Fibroblast of lung (primary cell): ENCODE measurements at regions not wholly inside any gene's neighbourhood (a gene's known extent, or its start where the extent isn't known, plus 50 kb on each side); places are given as distances from the start of the nearest gene placed in this dataset.

Source experiments
- DNase-seq, 2 donors: peaks; one replicate each; pipeline versions ENCODE4 v3.0.0 to v3.0.0-alpha.2; 2010; ENCODE audit warnings: low read depth in 2 of 2
- H2AFZ ChIP-seq: 2 replicates; pipeline ENCODE4 v1.5.1; 2012; ENCODE audit warnings: low read length, control low read depth, inconsistent platforms
- H3K27ac ChIP-seq: 2 replicates; pipeline ENCODE4 v1.5.1; 2011; ENCODE audit warnings: low read length, control low read depth; ENCODE audit not compliant: insufficient read depth
- H3K27me3 ChIP-seq: 2 replicates; pipeline ENCODE4 v1.5.1; 2011; ENCODE audit warnings: mild to moderate bottlenecking, low read length; ENCODE audit not compliant: control insufficient read depth, insufficient read depth
- H3K36me3 ChIP-seq: 2 replicates; pipeline ENCODE4 v1.5.1; 2011; ENCODE audit warnings: low read length; ENCODE audit not compliant: control insufficient read depth, insufficient read depth
- H3K4me1 ChIP-seq: 2 replicates; pipeline ENCODE4 v1.5.1; 2011; ENCODE audit warnings: low read length; ENCODE audit not compliant: control insufficient read depth, insufficient read depth; ENCODE audit errors: extremely low read depth
- H3K4me2 ChIP-seq: 2 replicates; pipeline ENCODE4 v1.5.1; 2011; ENCODE audit warnings: low read length, control low read depth; ENCODE audit not compliant: insufficient read depth; ENCODE audit errors: extremely low read depth
- H3K4me3 ChIP-seq, 4 experiments: fragments of 200-600 bp in 1 of 4; sonication (generic) in 1 of 4; replicated peaks in 1 of 4; 2 replicates each; pipeline ENCODE4 v1.5.1; 2011 to 2016; ENCODE audit warnings: low read length in 4 of 4, low read depth in 3 of 4, mild to moderate bottlenecking in 3 of 4, control low read depth in 2 of 4, inconsistent platforms in 1 of 4, mixed read lengths in 1 of 4; ENCODE audit not compliant: insufficient read depth in 1 of 4; ENCODE audit errors: control extremely low read depth in 1 of 4
- H3K79me2 ChIP-seq: 2 replicates; pipeline ENCODE4 v1.5.1; 2012; ENCODE audit warnings: mild to moderate bottlenecking, low read length, inconsistent platforms; ENCODE audit not compliant: control insufficient read depth, insufficient read depth
- H3K9ac ChIP-seq: 2 replicates; pipeline ENCODE4 v1.5.1; 2011; ENCODE audit warnings: mild to moderate bottlenecking, low read length, control low read depth; ENCODE audit not compliant: insufficient read depth
- H3K9me3 ChIP-seq: 2 replicates; pipeline ENCODE4 v1.5.1; 2012; ENCODE audit warnings: low read depth, low read length; ENCODE audit not compliant: control insufficient read depth, insufficient read depth
- H4K20me1 ChIP-seq: 2 replicates; pipeline ENCODE4 v1.5.1; 2011; ENCODE audit warnings: low read length; ENCODE audit not compliant: control insufficient read depth, insufficient read depth; ENCODE audit errors: extremely low read depth
- CTCF ChIP-seq, 2 donors: IDR thresholded peaks in 1 of 2; conservative IDR thresholded peaks in 1 of 2; 1 replicate in 1 of 2; 2 replicates in 1 of 2; pipeline ENCODE4 v1.5.1; 2011 to 2012; ENCODE audit warnings: low read length in 2 of 2, control low read depth in 1 of 2, inconsistent platforms in 1 of 2, low read depth in 1 of 2, mild to moderate bottlenecking in 1 of 2
- EZH2 ChIP-seq: IDR thresholded peaks from 2 replicates; pipeline ENCODE4 v1.5.1; 2012; ENCODE audit warnings: low read length, control low read depth, mild to moderate bottlenecking; ENCODE audit errors: missing control alignments

- TF ChIP-seq EZH2 (no peak), CTCF (conservative IDR thresholded peaks at IDR 0.05 in 1 of 2, IDR thresholded peaks at IDR 0.05 in 1 of 2; ENCODE audit: low read depth in 1 of 2, low read length in 2 of 2) (no peak)
- Histone ChIP-seq H3K9me3 (no peaks in the 10 kb centered on the region), H3K9ac (no peak overlapping the region), H2AFZ (no peak overlapping the region), H4K20me1 (no peaks in the 10 kb centered on the region), H3K79me2 (no peaks in the 10 kb centered on the region), H3K4me2 (no peak overlapping the region), H3K27ac (no peak overlapping the region), H3K36me3 (no peaks in the 10 kb centered on the region), H3K4me1 (no peaks in the 10 kb centered on the region), H3K27me3 (no peaks in the 10 kb centered on the region), H3K4me3 (no peak overlapping the region)
- DNase-seq = no peak
Measured at GRCh38 chr6:85063611-85064010, 299.2 kb upstream of the TBX18 start.

GRCh38 chr6:85062884-85063283, 298.5 kb upstream of the TBX18 start:
- Histone ChIP-seq H3K9me3 (no peaks in the 10 kb centered on the region), H3K36me3 (no peaks in the 10 kb centered on the region), H3K4me2 (no peak overlapping the region), H3K79me2 (no peaks in the 10 kb centered on the region), H3K9ac (no peak overlapping the region), H3K27ac (no peak overlapping the region), H4K20me1 (no peaks in the 10 kb centered on the region), H3K27me3 (no peaks in the 10 kb centered on the region), H2AFZ (no peak overlapping the region), H3K4me3 (no peak overlapping the region), H3K4me1 (no peaks in the 10 kb centered on the region)
- TF ChIP-seq CTCF (conservative IDR thresholded peaks at IDR 0.05 in 1 of 2, IDR thresholded peaks at IDR 0.05 in 1 of 2; ENCODE audit: low read depth in 1 of 2, low read length in 2 of 2) = no peak
- DNase-seq = no peak

GRCh38 chr6:85058806-85059205, 294.4 kb upstream of the TBX18 start:
- Histone ChIP-seq H3K27ac (no peak overlapping the region), H3K4me1 (no peaks in the 10 kb centered on the region), H3K9ac (no peak overlapping the region), H2AFZ (no peak overlapping the region), H4K20me1 (no peaks in the 10 kb centered on the region), H3K36me3 (no peaks in the 10 kb centered on the region), H3K4me3 (no peak overlapping the region), H3K4me2 (no peak overlapping the region), H3K79me2 (no peaks in the 10 kb centered on the region), H3K27me3 (no peaks in the 10 kb centered on the region), H3K9me3 (no peaks in the 10 kb centered on the region)
- TF ChIP-seq EZH2 (no peak), CTCF (conservative IDR thresholded peaks at IDR 0.05 in 1 of 2, IDR thresholded peaks at IDR 0.05 in 1 of 2; ENCODE audit: low read depth in 1 of 2, low read length in 2 of 2) (no peak)
- no peak for DNase-seq
